Mesendoderm (in vitro differentiated cells): ENCODE measurements at regions not wholly inside any gene's neighbourhood (a gene's known extent, or its start where the extent isn't known, plus 50 kb on each side); places are given as distances from the start of the nearest gene placed in this dataset.

Experiments used
- DNase-seq: peaks from one replicate; pipeline ENCODE4 v3.0.0; 2013
- H2AK5ac ChIP-seq: 2 replicates; pipeline ENCODE4 v1.6.1; 2013; ENCODE audit warnings: low read length, inconsistent platforms
- H2BK120ac ChIP-seq: 2 replicates; pipeline ENCODE4 v1.6.1; 2013; ENCODE audit warnings: low read depth, mild to moderate bottlenecking, low read length, moderate library complexity, mixed read lengths
- H2BK15ac ChIP-seq: replicated peaks from 2 replicates; pipeline ENCODE4 v1.6.1; 2013; ENCODE audit warnings: low read depth, mild to moderate bottlenecking, moderate library complexity
- H2BK5ac ChIP-seq: 2 replicates; pipeline ENCODE4 v1.6.1; 2013; ENCODE audit warnings: low read length, inconsistent platforms
- H3K18ac ChIP-seq: 2 replicates; pipeline ENCODE4 v1.6.1; 2013; ENCODE audit warnings: mild to moderate bottlenecking, low read length, mixed read lengths
- H3K23ac ChIP-seq: one replicate; pipeline ENCODE4 v1.6.1; 2013; ENCODE audit warnings: low read length
- H3K27ac ChIP-seq: 2 replicates; pipeline ENCODE4 v1.5.1; 2013; ENCODE audit warnings: low read depth, mild to moderate bottlenecking, inconsistent platforms, low read length, moderate library complexity
- H3K27me3 ChIP-seq: 2 replicates; pipeline ENCODE4 v1.6.1; 2013; ENCODE audit warnings: low read length, control low read depth, mild to moderate bottlenecking, inconsistent platforms; ENCODE audit not compliant: insufficient read depth, poor library complexity
- H3K36me3 ChIP-seq: 2 replicates; pipeline ENCODE4 v1.6.1; 2013; ENCODE audit warnings: low read length, inconsistent platforms; ENCODE audit not compliant: control insufficient read depth, insufficient read depth
- H3K4ac ChIP-seq: one replicate; pipeline ENCODE4 v1.6.1; 2013; ENCODE audit warnings: low read depth, mild to moderate bottlenecking, low read length, moderate library complexity
- H3K4me1 ChIP-seq: 2 replicates; pipeline ENCODE4 v1.6.1; 2013; ENCODE audit warnings: low read depth, low read length, inconsistent platforms; ENCODE audit not compliant: control insufficient read depth
- H3K4me2 ChIP-seq: 2 replicates; pipeline ENCODE4 v1.6.1; 2013; ENCODE audit warnings: low read length
- H3K4me3 ChIP-seq: 2 replicates; pipeline ENCODE4 v1.5.1; 2013; ENCODE audit warnings: mild to moderate bottlenecking, low read length
- H3K56ac ChIP-seq: one replicate; pipeline ENCODE4 v1.6.1; 2013; ENCODE audit warnings: low read length
- H3K79me1 ChIP-seq: 2 replicates; pipeline ENCODE4 v1.6.1; 2013; ENCODE audit warnings: low read length, inconsistent platforms
- H3K79me2 ChIP-seq: 2 replicates; pipeline ENCODE4 v1.6.1; 2013; ENCODE audit warnings: mild to moderate bottlenecking, low read length; ENCODE audit not compliant: control insufficient read depth, insufficient read depth
- H3K9ac ChIP-seq: 2 replicates; pipeline ENCODE4 v1.6.1; 2013; ENCODE audit warnings: low read length, inconsistent platforms
- H4K5ac ChIP-seq: one replicate; pipeline ENCODE4 v1.6.1; 2013; ENCODE audit warnings: low read length
- H4K8ac ChIP-seq: one replicate; pipeline ENCODE4 v1.6.1; 2013; ENCODE audit warnings: low read depth, mild to moderate bottlenecking, control low read depth, low read length, moderate library complexity
- WGBS: extraction: QIAGEN DNeasy Blood & Tissue Kit; methylation state at CpG from one replicate; pipeline ENCODE4 v1.1.7; 2013; ENCODE audit warnings: low lambda C conversion rate, missing lambda C conversion rate; ENCODE audit not compliant: insufficient coverage; ENCODE audit errors: extremely low coverage; 5-methylcytosine and 5-hydroxymethylcytosine counted together

DNA sequence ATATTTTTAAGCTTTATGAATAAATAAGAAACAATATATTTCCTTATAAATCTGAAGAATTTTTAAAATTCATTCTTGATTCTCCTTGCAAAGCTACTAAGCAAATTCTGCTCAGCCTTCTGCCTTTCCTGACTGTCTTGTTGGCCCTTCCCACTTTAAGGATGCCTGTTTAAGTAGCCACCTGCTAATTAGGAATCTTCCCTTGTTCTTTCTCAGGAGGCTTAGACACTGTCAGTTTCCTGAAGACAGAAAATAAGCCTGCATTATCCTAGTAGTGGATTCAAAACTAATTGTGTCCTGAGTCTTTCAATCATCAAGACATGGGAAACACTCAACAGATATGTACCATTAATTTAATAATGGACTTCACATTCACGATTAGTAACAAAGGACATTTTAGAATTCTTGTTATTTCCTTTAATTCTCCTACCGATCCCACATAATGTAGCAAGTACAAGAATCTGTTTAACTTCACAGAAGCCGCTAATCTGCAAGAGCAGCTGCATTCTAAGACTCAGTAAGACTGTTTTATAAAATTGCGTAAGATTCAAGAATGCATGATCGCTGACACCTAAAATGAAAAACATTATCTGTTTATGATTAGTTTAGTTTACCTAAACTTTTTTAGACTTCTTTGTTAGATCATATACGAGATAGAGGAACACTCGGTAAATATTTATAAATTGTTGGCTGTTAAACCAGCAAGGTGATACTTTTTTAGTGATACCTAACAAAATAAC is 445.4 kb upstream of the DSEL start:
- no peak overlapping the region for H3K18ac ChIP-seq
- no peak overlapping the region for H3K56ac ChIP-seq
- H2BK120ac ChIP-seq, result no peak overlapping the region
- no peak overlapping the region for H3K27ac ChIP-seq
- no peak overlapping the region for H3K4me3 ChIP-seq
- H2AK5ac ChIP-seq, result no peak overlapping the region
- no peak overlapping the region for H2BK15ac ChIP-seq
- H3K79me1 ChIP-seq, result no peaks in the 10 kb centered on the region
- H4K8ac ChIP-seq, result no peak overlapping the region
- peaks cover under 1% of the 10 kb centered on the region for H3K4me1 ChIP-seq
- H3K27me3 ChIP-seq, result no peaks in the 10 kb centered on the region
- H3K36me3 ChIP-seq, result no peaks in the 10 kb centered on the region
- H3K4me2 ChIP-seq, result no peak overlapping the region
- DNase-seq, result no peak
- H3K79me2 ChIP-seq, result no peaks in the 10 kb centered on the region
- no peak overlapping the region for H3K4ac ChIP-seq
- no CpG with 5 or more reads among the region's 7 CpGs for WGBS
- H4K5ac ChIP-seq, result no peak overlapping the region
- no peak overlapping the region for H2BK5ac ChIP-seq
- no peak overlapping the region for H3K23ac ChIP-seq
- H3K9ac ChIP-seq, result no peak overlapping the region

- H3K4me3 ChIP-seq, result no peak overlapping the region
- H3K4me2 ChIP-seq, result no peak overlapping the region
- H2BK15ac ChIP-seq, result no peak overlapping the region
- no peak for DNase-seq
- H3K9ac ChIP-seq, result no peak overlapping the region
- H2BK120ac ChIP-seq, result no peak overlapping the region
- H3K27me3 ChIP-seq, result no peaks in the 10 kb centered on the region
- H3K36me3 ChIP-seq, result no peaks in the 10 kb centered on the region
- no peak overlapping the region for H3K56ac ChIP-seq
- no peak overlapping the region for H3K27ac ChIP-seq
- H3K23ac ChIP-seq, result no peak overlapping the region
- H3K79me2 ChIP-seq, result no peaks in the 10 kb centered on the region
- H3K79me1 ChIP-seq, result no peaks in the 10 kb centered on the region
- H2BK5ac ChIP-seq, result no peak overlapping the region
- H3K4ac ChIP-seq, result peak overlapping the region; percentile 31
- H3K4me1 ChIP-seq, result peaks cover 3% of the 10 kb centered on the region
- WGBS, result no CpG with 5 or more reads among the region's 2 CpGs
- H4K5ac ChIP-seq, result no peak overlapping the region
- H2AK5ac ChIP-seq, result no peak overlapping the region
- H4K8ac ChIP-seq, result no peak overlapping the region
- H3K18ac ChIP-seq, result no peak overlapping the region
Measured at GRCh38 chr18:67957684-67958083, 441.2 kb upstream of the DSEL start.

DNA sequence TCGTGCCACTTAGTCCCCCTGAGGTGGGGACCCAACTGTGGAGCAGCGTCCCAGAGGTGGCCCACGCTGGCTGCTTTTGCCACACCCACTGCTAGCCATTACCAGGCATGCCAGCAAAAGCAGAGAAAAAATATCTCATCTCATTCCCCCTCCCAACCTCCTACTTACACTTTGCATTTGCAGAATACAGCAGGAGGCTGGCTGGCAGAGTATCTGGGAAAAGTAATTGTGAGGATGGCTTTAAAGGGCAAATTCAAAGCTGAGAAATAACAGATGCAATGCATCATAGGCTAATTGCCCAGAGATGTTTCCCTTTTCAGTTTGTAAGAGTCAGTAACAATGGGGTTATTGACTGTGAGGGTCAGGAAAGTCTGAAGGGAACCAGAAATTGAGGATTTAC is 438.1 kb upstream of the DSEL start:
- Histone ChIP-seq H2BK120ac (no peak overlapping the region), H4K8ac (no peak overlapping the region), H2BK5ac (no peak overlapping the region), H3K9ac (no peak overlapping the region), H3K4ac (no peak overlapping the region), H3K79me1 (no peaks in the 10 kb centered on the region), H3K4me3 (no peak overlapping the region), H3K27ac (no peak overlapping the region), H3K56ac (no peak overlapping the region), H3K23ac (no peak overlapping the region), H3K79me2 (no peaks in the 10 kb centered on the region), H3K4me2 (no peak overlapping the region), H2AK5ac (no peak overlapping the region), H4K5ac (no peak overlapping the region), H3K27me3 (no peaks in the 10 kb centered on the region), H2BK15ac (no peak overlapping the region), H3K18ac (no peak overlapping the region), H3K4me1 (peaks cover 3% of the 10 kb centered on the region), H3K36me3 (no peaks in the 10 kb centered on the region)
- WGBS, result no CpG with 5 or more reads among the region's 3 CpGs
- DNase-seq, result no peak

GRCh38 chr18:67951137-67951536 is 434.6 kb upstream of the DSEL start:
- Histone ChIP-seq H3K56ac (no peak overlapping the region), H3K27me3 (no peaks in the 10 kb centered on the region), H3K4me1 (no peaks in the 10 kb centered on the region), H3K79me2 (no peaks in the 10 kb centered on the region), H3K36me3 (no peaks in the 10 kb centered on the region), H2BK5ac (no peak overlapping the region), H3K79me1 (no peaks in the 10 kb centered on the region), H3K27ac (no peak overlapping the region), H3K4ac (no peak overlapping the region), H3K9ac (no peak overlapping the region), H4K8ac (no peak overlapping the region), H4K5ac (no peak overlapping the region), H3K4me2 (no peak overlapping the region), H2BK120ac (no peak overlapping the region), H3K4me3 (no peak overlapping the region), H2AK5ac (no peak overlapping the region), H3K18ac (no peak overlapping the region), H2BK15ac (no peak overlapping the region), H3K23ac (no peak overlapping the region)
- DNase-seq, result no peak
- WGBS, result 100% methylated on average over 1 of the region's 7 CpGs

GRCh38 chr18:67938660-67939059 is 422.1 kb upstream of the DSEL start:
- no peak overlapping the region for H4K8ac ChIP-seq
- no peak for DNase-seq
- WGBS, result no CpG with 5 or more reads among the region's 3 CpGs
- H4K5ac ChIP-seq, result no peak overlapping the region
- no peak overlapping the region for H3K56ac ChIP-seq
- no peak overlapping the region for H2BK15ac ChIP-seq
- H3K27me3 ChIP-seq, result no peaks in the 10 kb centered on the region
- H3K36me3 ChIP-seq, result no peaks in the 10 kb centered on the region
- no peak overlapping the region for H3K4ac ChIP-seq
- H3K9ac ChIP-seq, result no peak overlapping the region
- no peak overlapping the region for H2BK120ac ChIP-seq
- no peak overlapping the region for H2BK5ac ChIP-seq
- no peak overlapping the region for H3K18ac ChIP-seq
- H3K4me3 ChIP-seq, result no peak overlapping the region
- H3K79me1 ChIP-seq, result no peaks in the 10 kb centered on the region
- H3K4me2 ChIP-seq, result no peak overlapping the region
- no peak overlapping the region for H3K27ac ChIP-seq
- no peak overlapping the region for H2AK5ac ChIP-seq
- H3K23ac ChIP-seq, result no peak overlapping the region
- no peaks in the 10 kb centered on the region for H3K79me2 ChIP-seq
- no peaks in the 10 kb centered on the region for H3K4me1 ChIP-seq

DNA sequence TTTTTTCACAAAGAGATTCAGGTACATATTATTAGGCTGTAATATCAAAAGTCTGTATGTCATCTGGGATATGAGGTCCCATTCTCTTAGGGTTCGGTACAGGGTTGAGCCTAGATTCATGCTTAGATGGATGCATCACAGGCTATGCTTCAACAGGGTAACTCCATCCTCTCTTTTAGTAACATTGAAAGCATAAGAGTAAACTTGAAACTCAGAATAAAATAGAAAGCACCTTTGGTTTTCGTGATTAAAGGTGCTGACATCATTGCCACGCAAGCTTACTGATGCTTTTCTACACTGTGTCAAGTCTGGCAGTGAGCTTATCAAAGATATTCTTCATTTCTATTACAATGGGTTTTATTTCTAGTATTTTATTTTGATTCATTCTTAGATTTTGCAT is 419.1 kb upstream of the DSEL start:
- H3K4me1 ChIP-seq, result no peaks in the 10 kb centered on the region
- H2BK120ac ChIP-seq, result no peak overlapping the region
- no peak overlapping the region for H3K27ac ChIP-seq
- H2AK5ac ChIP-seq, result no peak overlapping the region
- no peak overlapping the region for H3K23ac ChIP-seq
- no peak overlapping the region for H3K4ac ChIP-seq
- DNase-seq, result no peak
- no CpG with 5 or more reads among the region's 3 CpGs for WGBS
- H3K36me3 ChIP-seq, result no peaks in the 10 kb centered on the region
- H4K8ac ChIP-seq, result no peak overlapping the region
- H3K9ac ChIP-seq, result no peak overlapping the region
- no peak overlapping the region for H3K4me2 ChIP-seq
- H2BK15ac ChIP-seq, result no peak overlapping the region
- no peak overlapping the region for H3K56ac ChIP-seq
- no peak overlapping the region for H4K5ac ChIP-seq
- no peak overlapping the region for H3K4me3 ChIP-seq
- no peaks in the 10 kb centered on the region for H3K79me2 ChIP-seq
- H3K18ac ChIP-seq, result no peak overlapping the region
- H3K79me1 ChIP-seq, result no peaks in the 10 kb centered on the region
- H2BK5ac ChIP-seq, result no peak overlapping the region
- H3K27me3 ChIP-seq, result no peaks in the 10 kb centered on the region
